Naive thymus-derived CD4-positive, alpha-beta T cell (primary cell): ENCODE measurements at regions not wholly inside any gene's neighbourhood (a gene's known extent, or its start where the extent isn't known, plus 50 kb on each side); places are given as distances from the start of the nearest gene placed in this dataset.

ENCODE experiments used
- ATAC-seq: fragments of 150-1000 bp; cut with Tn5 transposase; 2 replicates; pipeline ENCODE4 v1.10.0; 2021; ENCODE audit warnings: mild to moderate bottlenecking, moderate library complexity
- CTCF ChIA-PET: fragments of 350-600 bp; sonication (Branson Sonifier 250); formaldehyde crosslinking; loops from one replicate; lab custom pipeline; 2021; ENCODE audit warnings: antibody characterized with exemption; lab: Charles Lee
- POLR2A ChIA-PET: fragments of 350-600 bp; sonication (Branson Sonifier 250); formaldehyde crosslinking; loops from one replicate; lab custom pipeline; 2021; ENCODE audit warnings: antibody characterized with exemption, inconsistent platforms; lab: Charles Lee
- DNase-seq, 9 donors: peaks; one replicate each; pipeline versions ENCODE4 v3.0.0 to v3.0.0-alpha.2; 2020 to 2022; ENCODE audit warnings: mixed read lengths in 1 of 9
- H3K27ac ChIP-seq: one replicate; pipeline ENCODE4 v1.7.0; 2013; ENCODE audit warnings: mild to moderate bottlenecking, low read depth, low read length, moderate library complexity
- H3K27me3 ChIP-seq, 2 donors: one replicate each; pipeline ENCODE4 v1.7.0; 2013; ENCODE audit warnings: low read length in 2 of 2, mild to moderate bottlenecking in 2 of 2, moderate library complexity in 2 of 2; ENCODE audit not compliant: control insufficient read depth in 2 of 2, insufficient read depth in 2 of 2
- H3K36me3 ChIP-seq, 3 experiments: 1 replicate in 2 of 3; 2 replicates in 1 of 3; pipeline ENCODE4 v1.7.0; 2013; ENCODE audit warnings: low read length in 3 of 3, mild to moderate bottlenecking in 3 of 3, moderate library complexity in 1 of 3; ENCODE audit not compliant: insufficient read depth in 3 of 3, control insufficient read depth in 2 of 3
- H3K4me1 ChIP-seq, 2 donors: one replicate each; pipeline ENCODE4 v1.7.0; 2013; ENCODE audit warnings: low read length in 2 of 2, mild to moderate bottlenecking in 2 of 2, moderate library complexity in 1 of 2; ENCODE audit not compliant: control insufficient read depth in 2 of 2, insufficient read depth in 2 of 2
- H3K4me3 ChIP-seq: 2 replicates; pipeline ENCODE4 v1.7.0; 2013; ENCODE audit warnings: mild to moderate bottlenecking, low read length
- H3K9me3 ChIP-seq, 3 experiments: 1 replicate in 2 of 3; 2 replicates in 1 of 3; pipeline ENCODE4 v1.7.0; 2013; ENCODE audit warnings: low read length in 3 of 3; ENCODE audit not compliant: control insufficient read depth in 2 of 3
- H3K27ac Mint-ChIP-seq, 9 donors: one replicate each; pipeline ENCODE4 v1.8.0; 2020 to 2022; ENCODE audit warnings: mixed read lengths in 9 of 9, mild to moderate bottlenecking in 8 of 9, moderate library complexity in 5 of 9, inconsistent platforms in 2 of 9
- H3K27me3 Mint-ChIP-seq, 5 donors: one replicate each; pipeline ENCODE4 v1.8.0; 2021 to 2022; ENCODE audit warnings: mixed read lengths in 5 of 5, mild to moderate bottlenecking in 1 of 5
- H3K36me3 Mint-ChIP-seq, 5 donors: one replicate each; pipeline ENCODE4 v1.8.0; 2020 to 2022; ENCODE audit warnings: mixed read lengths in 5 of 5, mild to moderate bottlenecking in 3 of 5, inconsistent platforms in 1 of 5
- H3K4me1 Mint-ChIP-seq, 7 donors: one replicate each; pipeline ENCODE4 v1.8.0; 2020 to 2022; ENCODE audit warnings: mixed read lengths in 7 of 7, mild to moderate bottlenecking in 3 of 7, inconsistent platforms in 1 of 7
- H3K4me3 Mint-ChIP-seq, 10 donors: one replicate each; pipeline ENCODE4 v1.8.0; 2020 to 2022; ENCODE audit warnings: mild to moderate bottlenecking in 10 of 10, mixed read lengths in 10 of 10, moderate library complexity in 6 of 10, inconsistent platforms in 2 of 10
- H3K9me3 Mint-ChIP-seq, 11 donors: one replicate each; pipeline ENCODE4 v1.8.0; 2020 to 2022; ENCODE audit warnings: mixed read lengths in 11 of 11, mild to moderate bottlenecking in 4 of 11, inconsistent platforms in 1 of 11, moderate library complexity in 1 of 11
- intact Hi-C, 2 donors: fragments of 100-400 bp; cut with micrococcal nuclease; formaldehyde crosslinking; loops; one replicate each; pipeline ENCODE4 v1.15.1; 2023

- Mint-ChIP-seq H3K27me3 (peaks cover 0 to 14% (median 0%) of the 10 kb centered on the region in 5 donors), H3K9me3 (peaks cover 0 to 4% (median 0%) of the 10 kb centered on the region in 11 donors), H3K27ac (peak overlapping the region in 1 of 9 donors; percentile 48), H3K4me3 (peak overlapping the region in 2 of 10 donors; percentile 2 to 45), H3K4me1 (peaks cover 28 to 69% (median 55%) of the 10 kb centered on the region in 7 donors), H3K36me3 (no peaks in the 10 kb centered on the region)
- ATAC-seq (no peak), DNase-seq (no peak)
- Histone ChIP-seq H3K4me3 (no peak overlapping the region), H3K4me1 (peaks cover 15 to 23% of the 10 kb centered on the region in 2 donors), H3K27me3 (no peaks in the 10 kb centered on the region), H3K36me3 (no peaks in the 10 kb centered on the region), H3K27ac (no peak overlapping the region), H3K9me3 (no peaks in the 10 kb centered on the region)
- ChIA-PET POLR2A (interaction anchor here (0.7 kb wide), 1 partner anchor 14 kb away, joined by 5 read pairs; no protein-coding TSS in a partner anchor), CTCF (no interaction called here)
- intact Hi-C loops, result no loop called here
These were observed 308.4 kb downstream of the BCL11B start for GRCh38 chr14:98963610-98964009.

DNA sequence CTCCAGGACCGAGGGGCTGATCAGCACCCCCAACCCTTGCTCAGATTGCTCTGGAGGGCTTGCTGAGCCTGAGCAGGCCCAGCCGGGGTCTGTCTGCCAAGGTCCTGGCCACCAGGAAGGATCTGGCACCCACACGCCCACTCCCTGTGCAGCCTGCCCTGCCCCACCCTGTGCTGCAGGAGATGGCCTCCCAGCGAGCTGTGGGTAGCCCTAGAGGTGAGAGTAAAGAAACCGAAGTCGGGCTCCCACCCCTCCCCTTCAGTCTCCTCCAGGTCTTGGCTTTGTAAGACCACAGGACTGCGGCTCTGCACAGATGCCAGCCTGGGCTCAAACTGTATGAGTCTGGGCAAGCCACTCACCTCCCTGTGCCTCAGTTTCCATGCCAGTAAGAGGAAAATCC lies 307.8 kb downstream of the BCL11B start:
- no peak for DNase-seq
- POLR2A ChIA-PET, result interaction anchor here (0.7 kb wide), 1 partner anchor 15 kb away, joined by 5 read pairs; no protein-coding TSS in a partner anchor
- peak overlapping the region in 2 of 9 donors; percentile 56 to 79 for H3K27ac Mint-ChIP-seq

GRCh38 chr14:98965076-98965475 lies 306.9 kb downstream of the BCL11B start:
- intact Hi-C loops, result no loop called here
- ChIA-PET POLR2A (no interaction called here), CTCF (no interaction called here)
- no peak overlapping the region for H3K27ac ChIP-seq
- H3K36me3 Mint-ChIP-seq, result no peaks in the 10 kb centered on the region
- no peak for DNase-seq
- peaks cover 28 to 61% (median 48%) of the 10 kb centered on the region in 7 donors for H3K4me1 Mint-ChIP-seq
- peaks cover 0 to 20% (median 0%) of the 10 kb centered on the region in 5 donors for H3K27me3 Mint-ChIP-seq
- peaks cover 0 to 4% (median 0%) of the 10 kb centered on the region in 11 donors for H3K9me3 Mint-ChIP-seq
- no peaks in the 10 kb centered on the region for H3K27me3 ChIP-seq
- peak overlapping the region in 9 of 10 donors; percentile 5 to 78 (median 53) for H3K4me3 Mint-ChIP-seq
- peak overlapping the region in 6 of 9 donors; percentile 25 to 80 (median 54) for H3K27ac Mint-ChIP-seq
- no peaks in the 10 kb centered on the region for H3K9me3 ChIP-seq
- no peak overlapping the region for H3K4me3 ChIP-seq
- ATAC-seq, result no peak
- H3K36me3 ChIP-seq, result no peaks in the 10 kb centered on the region
- H3K4me1 ChIP-seq, result peaks cover 15 to 23% of the 10 kb centered on the region in 2 donors

More for the DNA sequence above, 307.8 kb downstream of the BCL11B start:
- intact Hi-C loops, result no loop called here
- H3K4me3 ChIP-seq, result no peak overlapping the region
- H3K36me3 ChIP-seq, result no peaks in the 10 kb centered on the region
- no peaks in the 10 kb centered on the region for H3K36me3 Mint-ChIP-seq
- peak overlapping the region in 7 of 10 donors; percentile 2 to 73 (median 53) for H3K4me3 Mint-ChIP-seq
- no peaks in the 10 kb centered on the region for H3K27me3 ChIP-seq
- no peak overlapping the region for H3K27ac ChIP-seq
- CTCF ChIA-PET, result no interaction called here
- peaks cover 28 to 69% (median 55%) of the 10 kb centered on the region in 7 donors for H3K4me1 Mint-ChIP-seq
- ATAC-seq, result no peak
- H3K4me1 ChIP-seq, result peaks cover 15 to 23% of the 10 kb centered on the region in 2 donors
- no peaks in the 10 kb centered on the region for H3K9me3 ChIP-seq
- H3K9me3 Mint-ChIP-seq, result peaks cover 0 to 4% (median 0%) of the 10 kb centered on the region in 11 donors
- peaks cover 0 to 14% (median 0%) of the 10 kb centered on the region in 5 donors for H3K27me3 Mint-ChIP-seq

- Mint-ChIP-seq H3K9me3 (peaks cover 0 to 4% (median 0%) of the 10 kb centered on the region in 11 donors), H3K27me3 (peaks cover 0 to 22% (median 0%) of the 10 kb centered on the region in 5 donors), H3K4me1 (peaks cover 27 to 53% (median 41%) of the 10 kb centered on the region in 7 donors), H3K27ac (peak overlapping the region in 1 of 9 donors; percentile 39), H3K36me3 (no peaks in the 10 kb centered on the region), H3K4me3 (no peak overlapping the region)
- intact Hi-C loops, result no loop called here
- peaks cover 15 to 23% of the 10 kb centered on the region in 2 donors for H3K4me1 ChIP-seq
- CTCF ChIA-PET, result no interaction called here
- POLR2A ChIA-PET, result interaction anchor here (0.6 to 1.7 kb wide), 2 partner anchors 9 to 10 kb away, joined by 3 to 4 read pairs; no protein-coding TSS in a partner anchor
- no peaks in the 10 kb centered on the region for H3K36me3 ChIP-seq
- no peak for DNase-seq
- no peaks in the 10 kb centered on the region for H3K27me3 ChIP-seq
- H3K27ac ChIP-seq, result no peak overlapping the region
- H3K4me3 ChIP-seq, result no peak overlapping the region
- H3K9me3 ChIP-seq, result no peaks in the 10 kb centered on the region
- ATAC-seq, result no peak
These were observed 306.0 kb downstream of the BCL11B start for GRCh38 chr14:98966016-98966415.

GRCh38 chr14:98966475-98967162 lies 305.4 kb downstream of the BCL11B start:
- Histone ChIP-seq H3K36me3 (no peaks in the 10 kb centered on the region), H3K4me3 (no peak overlapping the region), H3K4me1 (peaks cover 15 to 23% of the 10 kb centered on the region in 2 donors), H3K27ac (no peak overlapping the region), H3K27me3 (no peaks in the 10 kb centered on the region), H3K9me3 (no peaks in the 10 kb centered on the region)
- ChIA-PET CTCF (no interaction called here), POLR2A (interaction anchor here (1.7 kb wide), 1 partner anchor 11 kb away, joined by 4 read pairs; no protein-coding TSS in a partner anchor)
- peaks cover 0 to 22% (median 0%) of the 10 kb centered on the region in 5 donors for H3K27me3 Mint-ChIP-seq
- H3K4me1 Mint-ChIP-seq, result peaks cover 22 to 47% (median 36%) of the 10 kb centered on the region in 7 donors
- H3K4me3 Mint-ChIP-seq, result peak overlapping the region in 1 of 10 donors; percentile 41
- intact Hi-C loops, result no loop called here
- DNase-seq, result no peak
- peaks cover 0 to 4% (median 0%) of the 10 kb centered on the region in 11 donors for H3K9me3 Mint-ChIP-seq
- H3K27ac Mint-ChIP-seq, result peak overlapping the region in 1 of 9 donors; percentile 39
- no peak for ATAC-seq
- no peaks in the 10 kb centered on the region for H3K36me3 Mint-ChIP-seq

- POLR2A ChIA-PET, result no interaction called here
- peak overlapping the region in 2 of 9 donors; percentile 15 to 55 for H3K27ac Mint-ChIP-seq
These were observed 297.9 kb downstream of the BCL11B start for GRCh38 chr14:98974113-98974512.

More at GRCh38 chr14:98974113-98974512, 297.9 kb downstream of the BCL11B start:
- intact Hi-C loops, result no loop called here
- CTCF ChIA-PET, result no interaction called here
- peaks cover 0 to 4% (median 0%) of the 10 kb centered on the region in 3 experiments for H3K9me3 ChIP-seq
- H3K27me3 ChIP-seq, result no peaks in the 10 kb centered on the region
- Mint-ChIP-seq H3K4me3 (no peak overlapping the region), H3K4me1 (peaks cover 0 to 15% (median 0%) of the 10 kb centered on the region in 7 donors), H3K36me3 (peaks cover 0 to 11% (median 4%) of the 10 kb centered on the region in 5 donors), H3K27me3 (peaks cover 0 to 20% (median 0%) of the 10 kb centered on the region in 5 donors), H3K9me3 (peaks cover 0 to 32% (median 8%) of the 10 kb centered on the region in 11 donors)
- H3K27ac ChIP-seq, result no peak overlapping the region
- no peak for DNase-seq
- H3K4me3 ChIP-seq, result no peak overlapping the region
- no peak for ATAC-seq
- no peaks in the 10 kb centered on the region for H3K4me1 ChIP-seq
- H3K36me3 ChIP-seq, result no peaks in the 10 kb centered on the region
